Stomach (tissue), 4 donors: ENCODE measurements at regions not wholly inside any gene's neighbourhood (a gene's known extent, or its start where the extent isn't known, plus 50 kb on each side); places are given as distances from the start of the nearest gene placed in this dataset.

Source experiments
- CTCF ChIP-seq, 7 experiments: fragments of 450-650 bp in 4 of 7; fragments of 200-600 bp in 3 of 7; sonication (generic) in 3 of 7; IDR thresholded peaks; one replicate each; pipeline ENCODE4 v1.5.1; 2016 to 2019; ENCODE audit warnings: antibody characterized with exemption in 7 of 7, control low read depth in 2 of 7, mild to moderate bottlenecking in 1 of 7
- EP300 ChIP-seq: sonication (generic); formaldehyde crosslinking; IDR thresholded peaks from one replicate; pipeline ENCODE4 v1.6.1; 2017; ENCODE audit warnings: antibody characterized with exemption

- TF ChIP-seq EP300 (no peak), CTCF (IDR thresholded peaks at IDR 0.05) (no peak)
These were observed 67.5 kb upstream of the NRN1 start for GRCh38 chr6:6074190-6074589.
